Hepatocyte (in vitro differentiated cells): ENCODE measurements at regions not wholly inside any gene's neighbourhood (a gene's known extent, or its start where the extent isn't known, plus 50 kb on each side); places are given as distances from the start of the nearest gene placed in this dataset.

Experiments
- DNase-seq: peaks from one replicate; pipeline ENCODE4 v3.0.0-alpha.2; 2016; ENCODE audit warnings: low spot score
- H2AFZ ChIP-seq: fragments of 200-600 bp; sonication (generic); 2 replicates; pipeline ENCODE4 v1.6.0; 2016; ENCODE audit warnings: antibody characterized with exemption, mild to moderate bottlenecking
- H3K27ac ChIP-seq: fragments of 200-600 bp; sonication (generic); 2 replicates; pipeline ENCODE4 v1.5.1; 2016; ENCODE audit warnings: mild to moderate bottlenecking
- H3K27me3 ChIP-seq: fragments of 200-600 bp; sonication (generic); 2 replicates; pipeline ENCODE4 v1.6.1; 2016
- H3K36me3 ChIP-seq: fragments of 200-600 bp; sonication (generic); replicated peaks from 2 replicates; pipeline ENCODE4 v1.5.1; 2016; ENCODE audit warnings: low read depth; ENCODE audit not compliant: insufficient read depth
- H3K4me1 ChIP-seq: fragments of 200-600 bp; sonication (generic); 2 replicates; pipeline ENCODE4 v1.5.1; 2016; ENCODE audit warnings: mild to moderate bottlenecking, moderate library complexity; ENCODE audit not compliant: insufficient read depth
- H3K4me2 ChIP-seq: fragments of 200-600 bp; sonication (generic); 2 replicates; pipeline ENCODE4 v1.6.0; 2016
- H3K4me3 ChIP-seq: fragments of 200-600 bp; sonication (generic); 2 replicates; pipeline ENCODE4 v1.5.1; 2016; ENCODE audit warnings: mild to moderate bottlenecking
- H3K79me2 ChIP-seq: fragments of 200-600 bp; sonication (generic); 2 replicates; pipeline ENCODE4 v1.6.0; 2017; ENCODE audit warnings: mild to moderate bottlenecking
- H3K9me2 ChIP-seq: fragments of 200-600 bp; sonication (generic); replicated peaks from 2 replicates; pipeline ENCODE4 v1.6.0; 2017; ENCODE audit warnings: mild to moderate bottlenecking; ENCODE audit not compliant: insufficient read depth
- H3K9me3 ChIP-seq: fragments of 200-600 bp; sonication (generic); 2 replicates; pipeline ENCODE4 v1.5.1; 2016; ENCODE audit warnings: low read depth, mild to moderate bottlenecking
- H4K20me1 ChIP-seq: fragments of 200-600 bp; sonication (generic); 2 replicates; pipeline ENCODE4 v1.6.0; 2016; ENCODE audit warnings: mild to moderate bottlenecking; ENCODE audit not compliant: insufficient read depth, poor library complexity, severe bottlenecking
- CTCF ChIP-seq: fragments of 200-600 bp; sonication (generic); IDR thresholded peaks from 2 replicates; pipeline ENCODE4 v1.5.1; 2016; ENCODE audit warnings: antibody characterized with exemption, mild to moderate bottlenecking; ENCODE audit not compliant: poor library complexity
- EZH2 ChIP-seq: fragments of 200-600 bp; sonication (generic); IDR thresholded peaks from 2 replicates; pipeline ENCODE4 v1.6.1; 2016; ENCODE audit warnings: antibody characterized with exemption, mild to moderate bottlenecking, borderline replicate concordance
- EZH2phosphoT487 ChIP-seq: fragments of 200-600 bp; sonication (generic); IDR thresholded peaks from one replicate; pipeline ENCODE4 v1.6.1; 2018; ENCODE audit warnings: antibody characterized with exemption, mild to moderate bottlenecking, low read depth, moderate library complexity; ENCODE audit not compliant: unreplicated experiment, severe bottlenecking
- WGBS: methylation state at CpG from one replicate; pipeline ENCODE4 v1.1.6; 2016; ENCODE audit warnings: low lambda C conversion rate; ENCODE audit errors: missing lambda C conversion rate; 5-methylcytosine and 5-hydroxymethylcytosine counted together

GRCh38 chr4:10958226-10958856 lies 273.8 kb upstream of the CLNK start:
- H3K4me2 ChIP-seq, result no peak overlapping the region
- H3K27ac ChIP-seq, result no peak overlapping the region
- H3K79me2 ChIP-seq, result no peaks in the 10 kb centered on the region
- H3K9me2 ChIP-seq, result no peaks in the 10 kb centered on the region
- TF ChIP-seq EZH2 (peak; percentile 10), EZH2phosphoT487 (no peak), CTCF (no peak)
- 61% methylated on average over 5 of the region's 5 CpGs for WGBS
- H3K4me1 ChIP-seq, result peaks cover 13% of the 10 kb centered on the region
- H3K9me3 ChIP-seq, result no peaks in the 10 kb centered on the region
- H3K4me3 ChIP-seq, result no peak overlapping the region
- no peak overlapping the region for H2AFZ ChIP-seq
- DNase-seq, result no peak
- H3K27me3 ChIP-seq, result no peaks in the 10 kb centered on the region
- H4K20me1 ChIP-seq, result no peaks in the 10 kb centered on the region
- H3K36me3 ChIP-seq, result no peaks in the 10 kb centered on the region

GRCh38 chr4:10951306-10951705 lies 266.7 kb upstream of the CLNK start:
- no peaks in the 10 kb centered on the region for H3K36me3 ChIP-seq
- H3K27me3 ChIP-seq, result no peaks in the 10 kb centered on the region
- H3K79me2 ChIP-seq, result no peaks in the 10 kb centered on the region
- H3K4me2 ChIP-seq, result no peak overlapping the region
- no peaks in the 10 kb centered on the region for H4K20me1 ChIP-seq
- no peak overlapping the region for H3K4me3 ChIP-seq
- no peak for DNase-seq
- H3K4me1 ChIP-seq, result peaks cover 4% of the 10 kb centered on the region
- WGBS, result 88% methylated on average over 2 of the region's 2 CpGs
- TF ChIP-seq CTCF (no peak), EZH2phosphoT487 (no peak), EZH2 (no peak)
- H3K9me2 ChIP-seq, result no peaks in the 10 kb centered on the region
- no peaks in the 10 kb centered on the region for H3K9me3 ChIP-seq
- H3K27ac ChIP-seq, result no peak overlapping the region
- H2AFZ ChIP-seq, result no peak overlapping the region

- WGBS, result 92% methylated on average over 6 of the region's 6 CpGs
- Histone ChIP-seq H3K27ac (no peak overlapping the region), H3K4me3 (no peak overlapping the region), H3K27me3 (no peaks in the 10 kb centered on the region), H3K9me2 (no peaks in the 10 kb centered on the region), H2AFZ (no peak overlapping the region), H4K20me1 (no peaks in the 10 kb centered on the region), H3K4me2 (no peak overlapping the region), H3K4me1 (peaks cover 4% of the 10 kb centered on the region), H3K79me2 (no peaks in the 10 kb centered on the region), H3K9me3 (no peaks in the 10 kb centered on the region), H3K36me3 (no peaks in the 10 kb centered on the region)
- no peak for DNase-seq
- TF ChIP-seq EZH2phosphoT487 (no peak), CTCF (no peak), EZH2 (no peak)
These were observed 264.6 kb upstream of the CLNK start for GRCh38 chr4:10949039-10949733.
